K562 (cell line): ENCODE measurements at regions not wholly inside any gene's neighbourhood (a gene's known extent, or its start where the extent isn't known, plus 50 kb on each side); places are given as distances from the start of the nearest gene placed in this dataset.

ENCODE experiments used
- ATAC-seq: fragments of 200-7000 bp; cut with Tn5 transposase; 3 replicates; pipeline ENCODE4 v1.9.1; 2020; ENCODE audit warnings: moderate library complexity
- BruUV-seq: library from RNA; stranded (reverse); fragments of 400-500 nt; replicated peaks from 2 replicates; lab custom pipeline; 2021; lab: Mats Ljungman, UMichigan
- CTCF ChIA-PET: fragments of 300-600 bp; formaldehyde crosslinking; extraction: SDS; loops from one replicate; lab custom pipeline; 2021; ENCODE audit warnings: low intra/inter-chr PET ratio; lab: Yijun Ruan, JAX
- POLR2A ChIA-PET: fragments of 300-600, 350-650 bp; sonication (Branson Sonifier 250); formaldehyde crosslinking; extraction: SDS; loops from one replicate; lab custom pipeline; 2021; ENCODE audit warnings: antibody characterized with exemption, inconsistent platforms; lab: Yijun Ruan, JAX
- DNase-seq, 4 experiments: peaks; one replicate each; pipeline versions ENCODE4 v3.0.0 to v3.0.0-alpha.2; 2011 to 2018; ENCODE audit warnings: low spot score in 3 of 4, mixed read lengths in 3 of 4; ENCODE audit errors: extremely low read depth in 1 of 4
- FAIRE-seq: peaks from 2 replicates; lab custom pipeline; 2011; peaks lifted over from hg19 to GRCh38; lab: Jason Lieb, UNC
- H2AFZ ChIP-seq: 2 replicates; pipeline ENCODE4 v1.6.0; 2011; ENCODE audit warnings: low read depth, low read length, control low read depth, inconsistent platforms
- H3K27ac ChIP-seq: fragments of 200-600 bp; 3 replicates; pipeline ENCODE4 v1.8.0; 2011; ENCODE audit warnings: low read depth, mild to moderate bottlenecking, control low read depth, inconsistent platforms, low read length, moderate library complexity, mixed read lengths; ENCODE audit errors: extremely low read depth
- H3K27me3 ChIP-seq, 2 experiments: fragments of 300-600 bp in 1 of 2; 2 replicates in 1 of 2; 3 replicates in 1 of 2; pipeline versions ENCODE4 v1.6.0 to v1.8.0; 2011; ENCODE audit warnings: inconsistent platforms in 2 of 2, low read length in 2 of 2, mild to moderate bottlenecking in 1 of 2, mixed read lengths in 1 of 2, moderate library complexity in 1 of 2; ENCODE audit not compliant: control insufficient read depth in 2 of 2, insufficient read depth in 2 of 2
- H3K36me3 ChIP-seq: fragments of 300-600 bp; 3 replicates; pipeline ENCODE4 v1.8.0; 2011; ENCODE audit warnings: mild to moderate bottlenecking, low read length, inconsistent platforms; ENCODE audit not compliant: control insufficient read depth, insufficient read depth
- H3K4me1 ChIP-seq, 2 experiments: fragments of 200-600 bp in 1 of 2; replicated peaks in 1 of 2; 2 replicates in 1 of 2; 3 replicates in 1 of 2; pipeline versions ENCODE4 v1.5.1 to v1.8.0; 2011; ENCODE audit warnings: inconsistent platforms in 2 of 2, low read length in 2 of 2, mild to moderate bottlenecking in 1 of 2, mixed read lengths in 1 of 2, moderate library complexity in 1 of 2; ENCODE audit not compliant: control insufficient read depth in 2 of 2, insufficient read depth in 2 of 2
- H3K4me2 ChIP-seq: 2 replicates; pipeline ENCODE4 v1.6.1; 2011; ENCODE audit warnings: low read length, control low read depth, inconsistent platforms, mixed read lengths; ENCODE audit not compliant: insufficient read depth
- H3K4me3 ChIP-seq: fragments of 200-600 bp; sonication (generic), shearing (Covaris generic); 2 replicates; pipeline ENCODE4 v1.5.1; 2016; ENCODE audit warnings: control low read depth, inconsistent platforms
- H3K79me2 ChIP-seq: fragments of 200-600 bp; 3 replicates; pipeline ENCODE4 v1.8.0; 2011; ENCODE audit warnings: low read length, inconsistent platforms; ENCODE audit not compliant: control insufficient read depth, insufficient read depth
- H3K9ac ChIP-seq, 2 experiments: 2 replicates each; pipeline versions ENCODE4 v1.6.0 to v1.6.1; 2011; ENCODE audit warnings: low read depth in 2 of 2, low read length in 2 of 2, control low read depth in 1 of 2, inconsistent platforms in 1 of 2, mild to moderate bottlenecking in 1 of 2, mixed read lengths in 1 of 2; ENCODE audit not compliant: insufficient read depth in 1 of 2
- H3K9me1 ChIP-seq: one replicate; pipeline ENCODE4 v1.6.0; 2011; ENCODE audit warnings: inconsistent platforms, mild to moderate bottlenecking, low read length, moderate library complexity; ENCODE audit not compliant: control insufficient read depth, insufficient read depth
- H3K9me3 ChIP-seq: replicated peaks from 2 replicates; pipeline ENCODE4 v1.5.1; 2011; ENCODE audit warnings: low read depth, low read length, inconsistent platforms; ENCODE audit not compliant: control insufficient read depth, insufficient read depth
- H4K20me1 ChIP-seq: replicated peaks from 2 replicates; pipeline ENCODE4 v1.6.1; 2011; ENCODE audit warnings: low read length, inconsistent platforms, mixed read lengths; ENCODE audit not compliant: control insufficient read depth, insufficient read depth
- EGR1 ChIP-seq: fragments of 450-650 bp; conservative IDR thresholded peaks from 2 replicates; pipeline ENCODE4 v1.6.1; 2017; ENCODE audit warnings: mild to moderate bottlenecking
- ZNF431 ChIP-seq: sonication (generic); formaldehyde crosslinking; IDR thresholded peaks from 2 replicates; pipeline ENCODE4 v1.8.0; 2022; ENCODE audit warnings: mild to moderate bottlenecking, missing genetic modification reagents
- WGBS: fragments of 100-300 bp; shearing (Covaris generic); methylation state at CpG from one replicate; pipeline ENCODE4 v1.1.6; 2016; ENCODE audit warnings: low coverage, mixed read lengths; ENCODE audit not compliant: insufficient coverage; ENCODE audit errors: missing lambda C conversion rate; 5-methylcytosine and 5-hydroxymethylcytosine counted together
- in situ Hi-C: fragments of 300-500 bp; cut with MboI; formaldehyde crosslinking; loops from 4 replicates; pipeline ENCODE4 v1.15.0; 2018; ENCODE audit warnings: inconsistent platforms, mixed read lengths
- intact Hi-C: fragments of 100-400 bp; cut with micrococcal nuclease; formaldehyde crosslinking; loops from 2 replicates; pipeline ENCODE4 v1.14.2; 2022
- TF ChIP-seq, protein P1 (sequence below): fragments of 200-800 bp; sonication (Bioruptor generic); IDR thresholded peaks from 2 replicates; pipeline ENCODE4 v1.6.1; 2016; ENCODE audit warnings: missing genetic modification characterization, missing compliant biosample characterization

DNA sequence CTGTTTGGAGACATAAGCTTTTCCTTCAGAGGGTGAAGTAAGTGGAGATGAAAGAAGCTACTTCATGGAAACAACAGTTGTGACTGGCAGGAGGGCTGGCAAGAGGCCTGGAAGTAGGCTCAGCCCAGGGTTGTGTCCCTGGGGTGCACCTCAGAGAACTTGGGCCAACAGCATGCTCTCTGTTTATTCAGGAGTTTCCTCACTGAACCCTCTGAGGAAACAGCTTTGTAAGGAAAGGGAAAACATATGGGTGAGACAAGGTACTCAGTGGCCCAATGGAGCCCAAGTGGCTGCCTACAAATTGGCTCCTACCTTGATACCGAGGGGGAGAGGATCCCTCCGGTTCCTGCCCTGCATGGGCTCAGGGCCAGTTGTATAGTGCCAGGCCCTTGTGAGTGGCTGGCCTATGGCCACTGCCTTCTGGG, 115.5 kb upstream of the ITGA6 start (continued):
- TF ChIP-seq, protein P1, sequence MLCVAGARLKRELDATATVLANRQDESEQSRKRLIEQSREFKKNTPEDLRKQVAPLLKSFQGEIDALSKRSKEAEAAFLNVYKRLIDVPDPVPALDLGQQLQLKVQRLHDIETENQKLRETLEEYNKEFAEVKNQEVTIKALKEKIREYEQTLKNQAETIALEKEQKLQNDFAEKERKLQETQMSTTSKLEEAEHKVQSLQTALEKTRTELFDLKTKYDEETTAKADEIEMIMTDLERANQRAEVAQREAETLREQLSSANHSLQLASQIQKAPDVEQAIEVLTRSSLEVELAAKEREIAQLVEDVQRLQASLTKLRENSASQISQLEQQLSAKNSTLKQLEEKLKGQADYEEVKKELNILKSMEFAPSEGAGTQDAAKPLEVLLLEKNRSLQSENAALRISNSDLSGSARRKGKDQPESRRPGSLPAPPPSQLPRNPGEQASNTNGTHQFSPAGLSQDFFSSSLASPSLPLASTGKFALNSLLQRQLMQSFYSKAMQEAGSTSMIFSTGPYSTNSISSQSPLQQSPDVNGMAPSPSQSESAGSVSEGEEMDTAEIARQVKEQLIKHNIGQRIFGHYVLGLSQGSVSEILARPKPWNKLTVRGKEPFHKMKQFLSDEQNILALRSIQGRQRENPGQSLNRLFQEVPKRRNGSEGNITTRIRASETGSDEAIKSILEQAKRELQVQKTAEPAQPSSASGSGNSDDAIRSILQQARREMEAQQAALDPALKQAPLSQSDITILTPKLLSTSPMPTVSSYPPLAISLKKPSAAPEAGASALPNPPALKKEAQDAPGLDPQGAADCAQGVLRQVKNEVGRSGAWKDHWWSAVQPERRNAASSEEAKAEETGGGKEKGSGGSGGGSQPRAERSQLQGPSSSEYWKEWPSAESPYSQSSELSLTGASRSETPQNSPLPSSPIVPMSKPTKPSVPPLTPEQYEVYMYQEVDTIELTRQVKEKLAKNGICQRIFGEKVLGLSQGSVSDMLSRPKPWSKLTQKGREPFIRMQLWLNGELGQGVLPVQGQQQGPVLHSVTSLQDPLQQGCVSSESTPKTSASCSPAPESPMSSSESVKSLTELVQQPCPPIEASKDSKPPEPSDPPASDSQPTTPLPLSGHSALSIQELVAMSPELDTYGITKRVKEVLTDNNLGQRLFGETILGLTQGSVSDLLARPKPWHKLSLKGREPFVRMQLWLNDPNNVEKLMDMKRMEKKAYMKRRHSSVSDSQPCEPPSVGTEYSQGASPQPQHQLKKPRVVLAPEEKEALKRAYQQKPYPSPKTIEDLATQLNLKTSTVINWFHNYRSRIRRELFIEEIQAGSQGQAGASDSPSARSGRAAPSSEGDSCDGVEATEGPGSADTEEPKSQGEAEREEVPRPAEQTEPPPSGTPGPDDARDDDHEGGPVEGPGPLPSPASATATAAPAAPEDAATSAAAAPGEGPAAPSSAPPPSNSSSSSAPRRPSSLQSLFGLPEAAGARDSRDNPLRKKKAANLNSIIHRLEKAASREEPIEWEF = no peak

DNA sequence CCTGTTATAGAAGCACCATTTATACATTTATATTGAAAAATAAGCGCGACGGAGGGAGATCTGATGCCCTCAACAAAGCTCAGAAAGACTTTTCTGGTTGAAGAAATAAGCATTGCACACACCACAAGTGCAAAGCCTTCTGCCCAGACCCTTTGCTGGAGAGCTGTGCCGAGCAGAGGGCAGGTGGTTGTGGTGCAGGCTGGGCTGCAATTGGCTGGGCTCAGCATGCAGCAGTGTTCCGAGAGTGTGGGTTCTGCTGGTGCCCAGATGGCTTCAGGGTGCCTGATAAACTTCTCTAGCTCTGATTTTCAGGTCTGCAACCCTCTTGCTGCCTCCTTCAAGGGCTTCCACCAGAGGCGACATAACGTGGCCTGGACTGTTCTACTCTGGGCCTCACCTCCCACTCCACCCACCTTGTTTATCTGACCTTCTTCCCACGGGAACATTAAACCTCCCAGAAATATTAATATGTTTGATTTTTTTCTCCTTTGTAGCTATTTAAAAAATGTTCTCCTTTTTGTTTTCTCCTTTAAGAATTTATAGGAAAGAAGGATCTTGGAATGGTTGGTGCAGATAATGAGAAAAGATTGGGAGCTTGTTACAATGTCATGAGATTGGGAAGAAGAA, 113.6 kb upstream of the ITGA6 start:
- 1% methylated on average over 8 of the region's 8 CpGs for WGBS
- no peak overlapping the region for H3K27ac ChIP-seq
- TF ChIP-seq EGR1 (0 out of 2 replicates have a peak, but pooled peaks have one; percentile 19), ZNF431 (CRISPR knock-in tag) (no peak)
- TF ChIP-seq, all 486 proteins: peak for 1
- in situ Hi-C loops (no loop called here), intact Hi-C loops (no loop called here)
- Histone ChIP-seq H3K4me3 (no peak overlapping the region), H3K27me3 (peaks cover 0 to 18% of the 10 kb centered on the region in 2 experiments; a peak in 2 of 5 replicates), H3K4me2 (no peak overlapping the region), H3K9me3 (no peaks in the 10 kb centered on the region), H4K20me1 (no peaks in the 10 kb centered on the region), H3K9ac (no peak overlapping the region), H3K36me3 (no peaks in the 10 kb centered on the region), H3K4me1 (no peaks in the 10 kb centered on the region), H3K9me1 (no peaks in the 10 kb centered on the region), H3K79me2 (no peaks in the 10 kb centered on the region), H2AFZ (no peak overlapping the region)
- no peak for ATAC-seq
- FAIRE-seq = peak; percentile 11
- CTCF ChIA-PET = no interaction called here
- BruUV-seq = no TSS peak
- DNase-seq = no peak
- POLR2A ChIA-PET = interaction anchor here (0.5 to 1.2 kb wide), 3 partner anchors 56 to 661 kb away, joined by 3 read pairs; no protein-coding TSS in a partner anchor
